AG04449 (cell line): ENCODE measurements at regions not wholly inside any gene's neighbourhood (a gene's known extent, or its start where the extent isn't known, plus 50 kb on each side); places are given as distances from the start of the nearest gene placed in this dataset.

Source experiments
- CTCF ChIA-PET: fragments of 350-600 bp; formaldehyde crosslinking; extraction: SDS; loops from one replicate; lab custom pipeline; 2021; ENCODE audit warnings: antibody characterized with exemption; lab: Yijun Ruan, JAX
- POLR2A ChIA-PET: fragments of 400-600, 350-600 bp; formaldehyde crosslinking; extraction: SDS; loops from one replicate; lab custom pipeline; 2020; ENCODE audit warnings: antibody characterized with exemption, inconsistent platforms; lab: Yijun Ruan, JAX
- DNase-seq: peaks from one replicate; pipeline ENCODE4 v3.0.0-alpha.2; 2010; ENCODE audit warnings: low read depth, low spot score
- H3K4me3 ChIP-seq: 2 replicates; pipeline ENCODE4 v1.5.1; 2011; ENCODE audit warnings: low read depth, mild to moderate bottlenecking, control low read depth, low read length
- CTCF ChIP-seq: IDR thresholded peaks from one replicate; pipeline ENCODE4 v1.5.1; 2011; ENCODE audit warnings: mild to moderate bottlenecking, moderate library complexity, low read length, control low read depth, inconsistent platforms; ENCODE audit not compliant: insufficient read depth; ENCODE audit errors: missing control alignments

GRCh38 chr5:67350185-67350584 is 153.6 kb upstream of the CD180 start:
- no peak for TF ChIP-seq CTCF
- no peak overlapping the region for H3K4me3 ChIP-seq
- CTCF ChIA-PET = interaction anchor here (0.6 to 1.3 kb wide), 3 partner anchors 17 to 921 kb away, joined by 3 to 5 read pairs (median 4); no protein-coding TSS in a partner anchor
- no peak for DNase-seq
- POLR2A ChIA-PET = no interaction called here

- ChIA-PET POLR2A (no interaction called here), CTCF (interaction anchor here (1.3 kb wide), 1 partner anchor 15 kb away, joined by 3 read pairs; no protein-coding TSS in a partner anchor)
- no peak overlapping the region for H3K4me3 ChIP-seq
- TF ChIP-seq CTCF = no peak
- no peak for DNase-seq
Observed at GRCh38 chr5:67347821-67348220, 151.2 kb upstream of the CD180 start.

- ChIA-PET POLR2A (no interaction called here), CTCF (no interaction called here)
- no peak overlapping the region for H3K4me3 ChIP-seq
- no peak for DNase-seq
- no peak for TF ChIP-seq CTCF
Observed at GRCh38 chr5:67346611-67347010, 150.0 kb upstream of the CD180 start.

- ChIA-PET POLR2A (no interaction called here), CTCF (no interaction called here)
- no peak overlapping the region for H3K4me3 ChIP-seq
- DNase-seq = no peak
- TF ChIP-seq CTCF = no peak
Observed at GRCh38 chr5:67344870-67345269, 148.3 kb upstream of the CD180 start.

GRCh38 chr5:67343835-67344234 is 147.2 kb upstream of the CD180 start:
- DNase-seq = no peak
- no peak overlapping the region for H3K4me3 ChIP-seq
- ChIA-PET POLR2A (no interaction called here), CTCF (interaction anchor here (1.6 kb wide), 1 partner anchor 98 kb away, joined by 3 read pairs; no protein-coding TSS in a partner anchor)
- TF ChIP-seq CTCF = no peak

GRCh38 chr5:67341478-67341877 is 144.9 kb upstream of the CD180 start:
- ChIA-PET CTCF (no interaction called here), POLR2A (no interaction called here)
- no peak overlapping the region for H3K4me3 ChIP-seq
- TF ChIP-seq CTCF = no peak
- no peak for DNase-seq
